Rectal smooth muscle tissue (tissue), 1 donor: ENCODE measurements at regions not wholly inside any gene's neighbourhood (a gene's known extent, or its start where the extent isn't known, plus 50 kb on each side); places are given as distances from the start of the nearest gene placed in this dataset.

ENCODE experiments used
- H3K27ac ChIP-seq: one replicate; pipeline ENCODE4 v1.7.0; 2013; ENCODE audit warnings: low read depth, low read length, inconsistent platforms
- H3K27me3 ChIP-seq: one replicate; pipeline ENCODE4 v1.7.0; 2013; ENCODE audit warnings: low read length; ENCODE audit not compliant: control insufficient read depth, insufficient read depth
- H3K36me3 ChIP-seq: one replicate; pipeline ENCODE4 v1.7.0; 2013; ENCODE audit warnings: low read length; ENCODE audit not compliant: control insufficient read depth, insufficient read depth
- H3K4me1 ChIP-seq: one replicate; pipeline ENCODE4 v1.7.0; 2013; ENCODE audit warnings: low read length; ENCODE audit not compliant: control insufficient read depth, insufficient read depth
- H3K4me3 ChIP-seq: one replicate; pipeline ENCODE4 v1.7.0; 2013; ENCODE audit warnings: low read length
- H3K9ac ChIP-seq: one replicate; pipeline ENCODE4 v1.7.0; 2013; ENCODE audit warnings: low read length

DNA sequence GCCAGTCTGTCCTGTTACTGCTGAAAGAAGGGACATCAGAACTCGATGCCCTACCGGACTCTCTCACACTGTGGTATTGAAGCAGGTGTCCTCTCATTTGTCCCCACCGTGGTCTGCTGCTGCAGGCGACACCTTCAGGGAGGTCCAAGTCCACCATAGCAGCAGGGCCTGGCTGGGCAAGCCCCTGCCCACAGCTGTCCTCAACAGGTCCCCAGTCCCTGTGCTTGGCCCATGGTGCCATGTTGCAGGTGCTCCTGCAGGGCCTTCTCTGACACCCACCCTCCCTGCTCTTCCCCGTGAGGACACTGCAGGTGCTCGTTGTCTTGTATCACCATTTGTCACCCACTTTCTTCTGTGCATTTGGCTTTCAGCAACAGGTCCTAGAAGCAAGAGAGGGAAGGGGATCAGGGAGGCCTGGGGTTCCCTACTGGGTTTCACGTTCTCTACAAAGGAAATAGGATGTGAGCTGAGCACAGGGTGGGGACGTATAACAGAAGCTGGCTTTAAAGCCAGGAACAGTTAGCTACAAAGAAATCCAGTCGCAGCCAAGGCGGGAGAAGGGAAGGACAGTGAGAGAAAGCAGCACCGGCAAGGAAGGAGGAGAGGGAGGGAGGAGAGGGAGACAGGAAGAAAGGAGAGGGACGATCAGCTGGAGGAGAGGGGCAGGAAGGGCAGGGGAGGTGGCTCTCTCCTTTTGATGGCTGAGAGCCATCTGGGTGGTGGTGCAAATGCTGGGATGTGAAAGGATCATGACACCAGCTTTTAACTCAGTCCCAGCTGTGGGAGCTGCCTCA, 117.7 kb upstream of the FRMD4A start:
- Histone ChIP-seq H3K4me1 (peaks cover 10% of the 10 kb centered on the region), H3K27ac (no peak overlapping the region), H3K4me3 (no peak overlapping the region), H3K27me3 (no peaks in the 10 kb centered on the region), H3K36me3 (no peaks in the 10 kb centered on the region), H3K9ac (no peak overlapping the region)

DNA sequence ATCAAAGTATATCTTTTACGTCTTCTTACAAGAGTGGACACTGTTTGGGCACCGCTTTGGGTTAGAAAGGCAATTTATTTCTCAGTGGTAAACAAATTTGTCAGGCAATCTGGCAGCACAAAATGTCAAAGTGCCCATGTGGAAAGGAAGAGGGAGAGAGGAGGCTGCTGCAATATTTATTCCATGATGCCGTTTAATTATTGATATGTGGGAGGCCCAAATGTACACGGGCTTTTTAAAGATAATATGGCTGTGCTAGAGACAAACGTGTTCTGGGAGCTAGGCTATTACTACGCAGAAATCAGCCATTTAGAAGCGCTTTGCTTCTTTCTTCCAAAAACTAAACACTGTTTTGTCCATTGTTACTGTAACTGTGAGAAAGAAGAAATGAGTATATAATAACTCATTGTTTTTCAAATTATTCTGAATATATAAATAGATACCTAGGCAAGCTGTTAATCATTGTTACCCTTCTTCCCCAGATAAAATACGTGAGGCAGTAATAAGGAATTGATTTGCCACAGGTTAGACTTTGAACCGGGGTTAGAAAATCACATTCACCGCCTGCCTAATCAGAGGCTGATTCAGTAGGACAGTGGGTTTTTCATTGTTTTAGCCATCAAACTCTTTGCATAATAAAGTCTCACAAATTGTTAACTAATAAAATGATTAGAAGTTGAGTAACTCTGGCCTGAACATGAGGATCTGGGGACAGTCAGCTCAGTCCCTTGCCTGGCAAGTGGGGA, 116.5 kb upstream of the FRMD4A start:
- H3K27me3 ChIP-seq: no peaks in the 10 kb centered on the region

DNA sequence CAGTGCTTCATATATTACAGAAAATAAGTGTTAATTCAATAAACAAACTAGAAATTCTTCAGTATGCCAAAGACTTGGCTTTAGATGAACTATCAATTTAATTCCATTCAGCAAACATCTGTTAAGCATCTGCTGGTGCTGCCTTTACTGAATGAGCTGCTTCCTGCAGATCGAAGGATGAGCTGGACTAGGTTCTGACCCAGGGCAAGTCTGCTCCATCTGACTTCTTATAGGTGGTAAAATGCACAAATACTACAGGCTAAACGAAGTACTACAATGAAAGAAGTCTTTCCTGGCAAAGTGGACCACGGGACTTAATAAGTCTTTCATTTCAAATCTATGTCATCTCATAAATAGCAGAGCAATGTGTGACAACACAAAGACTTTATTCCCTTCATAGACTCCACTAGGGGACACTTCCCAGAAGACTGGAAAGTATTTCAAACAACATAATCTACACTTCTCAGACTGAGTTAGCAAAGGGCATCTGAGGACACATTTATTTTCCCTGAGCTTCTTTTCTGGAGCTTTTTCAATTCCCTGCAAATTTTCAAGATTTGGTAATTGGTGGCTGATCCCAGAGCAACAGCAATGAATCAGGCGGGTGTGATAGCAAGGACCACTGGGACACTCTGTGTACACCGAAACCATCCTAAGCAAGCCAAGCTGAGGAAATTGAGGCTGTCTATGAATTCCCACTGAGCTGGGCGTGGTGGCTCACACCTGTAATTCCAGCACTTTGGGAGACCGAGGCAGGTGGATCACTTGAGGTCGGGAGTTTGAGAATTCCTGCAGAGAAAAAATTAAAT, 108.9 kb upstream of the FRMD4A start:
- Histone ChIP-seq H3K27ac (no peak overlapping the region), H3K36me3 (no peaks in the 10 kb centered on the region), H3K27me3 (no peaks in the 10 kb centered on the region), H3K9ac (no peak overlapping the region), H3K4me1 (no peaks in the 10 kb centered on the region), H3K4me3 (no peak overlapping the region)

More for the DNA sequence above, 116.5 kb upstream of the FRMD4A start:
- no peak overlapping the region for H3K9ac ChIP-seq
- H3K4me1 ChIP-seq: peaks cover 10% of the 10 kb centered on the region
- no peaks in the 10 kb centered on the region for H3K36me3 ChIP-seq
- H3K27ac ChIP-seq: no peak overlapping the region
- H3K4me3 ChIP-seq: no peak overlapping the region

DNA sequence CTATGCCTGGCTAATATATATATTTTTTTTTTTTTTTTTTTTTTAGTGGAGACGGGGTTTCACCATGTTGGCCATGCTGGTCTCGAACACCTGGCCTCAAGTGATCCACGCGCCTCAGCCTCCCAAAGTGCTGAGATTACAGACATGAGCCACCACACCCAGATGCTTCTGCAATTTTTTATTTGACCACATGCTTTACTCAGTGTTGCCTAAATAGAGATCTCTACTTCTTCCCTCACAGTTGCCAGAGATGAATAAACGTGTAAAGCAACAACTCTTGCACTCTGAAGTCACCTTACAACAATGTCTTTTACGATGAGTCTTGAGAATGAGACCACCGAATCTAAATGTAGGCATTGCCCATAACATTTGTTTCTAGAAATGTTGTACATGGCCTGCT, 107.9 kb upstream of the FRMD4A start:
- no peaks in the 10 kb centered on the region for H3K36me3 ChIP-seq
- no peaks in the 10 kb centered on the region for H3K4me1 ChIP-seq
- no peak overlapping the region for H3K4me3 ChIP-seq
- H3K27me3 ChIP-seq: no peaks in the 10 kb centered on the region
- H3K27ac ChIP-seq: no peak overlapping the region
- no peak overlapping the region for H3K9ac ChIP-seq

DNA sequence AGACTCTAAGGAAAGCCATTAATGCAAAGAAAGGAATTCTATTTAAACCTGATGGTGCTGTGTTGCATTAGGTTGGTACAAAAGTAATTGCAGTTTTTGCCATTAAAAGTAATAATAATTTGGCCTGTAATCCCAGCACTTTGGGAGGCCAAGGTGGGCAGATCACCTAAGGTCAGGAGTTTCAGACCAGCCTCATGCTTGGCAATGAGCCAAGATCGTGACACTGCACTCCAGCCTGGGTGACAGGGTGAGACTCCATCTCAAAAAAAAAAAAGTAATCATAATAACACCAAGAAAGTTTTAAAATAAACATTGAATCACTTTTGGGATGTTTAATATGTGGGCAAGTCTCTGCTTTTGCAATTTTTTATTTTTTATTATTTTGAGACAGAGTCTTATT, 107.3 kb upstream of the FRMD4A start:
- H3K27ac ChIP-seq: no peak overlapping the region
- H3K36me3 ChIP-seq: no peaks in the 10 kb centered on the region
- no peak overlapping the region for H3K9ac ChIP-seq
- H3K4me3 ChIP-seq: no peak overlapping the region
- H3K4me1 ChIP-seq: no peaks in the 10 kb centered on the region
- H3K27me3 ChIP-seq: no peaks in the 10 kb centered on the region

DNA sequence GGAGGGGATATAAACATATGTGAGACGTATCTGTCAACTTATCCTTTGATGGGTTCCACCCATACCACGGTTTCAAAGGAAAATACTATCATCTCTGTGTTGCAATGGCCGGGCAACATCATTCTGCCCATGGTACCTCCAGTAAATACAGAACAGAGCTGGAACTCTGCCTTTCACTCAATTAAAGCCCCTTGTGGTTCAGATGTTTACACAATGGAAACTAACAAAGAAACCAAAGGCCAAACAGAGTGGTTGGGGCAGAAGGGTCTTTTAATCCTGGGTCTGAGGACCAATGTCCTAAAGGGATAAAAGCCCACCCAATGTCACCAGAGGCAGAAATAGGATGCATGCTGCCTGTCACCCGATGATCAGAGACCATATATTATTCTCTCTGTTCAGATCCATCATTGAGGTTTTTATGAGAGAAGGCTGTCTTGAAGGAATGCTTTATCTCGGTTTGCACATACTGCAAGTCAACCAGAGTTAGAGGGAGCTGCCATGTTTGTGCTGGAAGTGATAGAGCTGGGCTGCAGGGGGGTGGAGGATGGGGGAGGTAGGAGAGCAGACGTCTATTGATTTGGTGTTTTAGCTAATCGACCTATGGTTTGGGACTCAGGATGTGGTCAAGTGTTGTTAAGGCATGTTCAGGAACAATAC, 105.4 kb upstream of the FRMD4A start:
- H3K27me3 ChIP-seq: no peaks in the 10 kb centered on the region
- H3K4me1 ChIP-seq: no peaks in the 10 kb centered on the region
- H3K27ac ChIP-seq: no peak overlapping the region
- no peaks in the 10 kb centered on the region for H3K36me3 ChIP-seq
- no peak overlapping the region for H3K9ac ChIP-seq
- no peak overlapping the region for H3K4me3 ChIP-seq

DNA sequence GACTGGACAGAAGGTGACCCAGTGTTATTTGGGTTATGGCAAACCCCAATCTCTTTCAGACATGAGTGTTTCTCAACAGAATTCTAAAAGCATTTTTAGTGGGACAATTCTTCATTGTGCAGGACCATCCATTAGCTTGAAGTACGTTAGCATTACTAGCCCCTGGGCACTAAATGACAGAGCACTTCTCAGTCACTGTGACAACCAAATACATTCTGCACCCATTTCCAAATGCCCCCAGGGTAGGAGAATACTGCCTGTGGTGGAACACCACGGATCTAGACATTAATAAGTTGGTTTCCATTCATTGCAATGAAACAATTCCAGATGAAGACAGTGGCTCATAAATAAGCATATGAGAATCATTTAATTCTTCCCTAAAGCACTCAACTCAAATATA, 102.4 kb upstream of the FRMD4A start:
- Histone ChIP-seq H3K27me3 (no peaks in the 10 kb centered on the region), H3K4me1 (no peaks in the 10 kb centered on the region), H3K4me3 (no peak overlapping the region), H3K27ac (no peak overlapping the region), H3K36me3 (no peaks in the 10 kb centered on the region), H3K9ac (no peak overlapping the region)

DNA sequence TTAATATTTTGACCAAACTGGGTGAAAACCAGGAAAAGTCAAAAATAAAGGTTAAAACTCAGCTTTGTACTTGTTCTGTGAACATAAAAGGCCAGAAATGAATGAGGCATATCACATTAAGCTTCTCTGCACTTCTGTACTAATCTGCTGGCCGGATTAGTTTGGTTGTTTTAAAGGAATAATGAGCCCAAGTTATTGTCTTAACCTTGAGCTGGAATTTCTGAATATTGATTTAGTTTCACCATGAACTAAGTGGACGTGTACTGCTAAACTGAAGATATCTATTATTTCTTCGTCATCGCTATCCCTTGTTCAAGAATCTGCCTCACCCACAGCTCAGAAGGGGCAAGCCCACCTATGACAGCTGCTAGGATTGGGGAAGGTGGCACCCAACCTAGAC, 101.1 kb upstream of the FRMD4A start:
- Histone ChIP-seq H3K27me3 (no peaks in the 10 kb centered on the region), H3K27ac (no peak overlapping the region)

DNA sequence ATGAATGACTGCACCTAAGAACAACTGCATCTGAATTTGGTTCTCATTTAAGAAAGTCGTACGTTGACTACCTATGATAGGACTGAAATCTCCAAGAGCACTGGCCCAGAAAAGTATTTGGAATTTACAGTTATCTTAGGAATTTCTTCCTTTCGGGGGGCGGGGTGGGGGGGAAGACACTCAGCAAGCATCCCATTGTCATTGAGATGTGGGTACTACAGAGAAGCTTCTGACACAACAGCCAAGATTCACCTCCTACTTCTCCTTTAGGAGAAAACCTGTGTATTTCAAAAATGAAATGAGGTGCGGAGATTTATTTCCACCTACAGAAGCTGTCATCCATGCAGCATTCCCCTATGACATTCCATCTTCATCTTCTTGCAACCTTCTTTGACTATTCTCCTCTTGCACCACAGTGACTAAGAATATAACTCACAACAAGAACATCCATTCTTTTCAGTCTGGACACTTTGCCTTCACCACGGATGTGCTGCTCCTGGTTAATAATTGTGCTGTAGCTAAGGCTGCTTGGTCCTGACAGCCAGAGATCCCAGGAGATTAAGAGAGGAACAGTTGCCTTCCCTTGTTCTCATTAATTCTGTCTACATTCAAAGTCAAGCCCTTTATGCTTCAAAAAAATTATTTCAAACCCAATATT, 98.4 kb upstream of the FRMD4A start:
- H3K4me3 ChIP-seq: no peak overlapping the region
- H3K36me3 ChIP-seq: no peaks in the 10 kb centered on the region
- H3K4me1 ChIP-seq: no peaks in the 10 kb centered on the region
- H3K27me3 ChIP-seq: no peaks in the 10 kb centered on the region
- H3K27ac ChIP-seq: no peak overlapping the region
- H3K9ac ChIP-seq: no peak overlapping the region

More for the DNA sequence above, 101.1 kb upstream of the FRMD4A start:
- H3K4me3 ChIP-seq: no peak overlapping the region
- no peaks in the 10 kb centered on the region for H3K4me1 ChIP-seq
- H3K36me3 ChIP-seq: no peaks in the 10 kb centered on the region
- no peak overlapping the region for H3K9ac ChIP-seq

DNA sequence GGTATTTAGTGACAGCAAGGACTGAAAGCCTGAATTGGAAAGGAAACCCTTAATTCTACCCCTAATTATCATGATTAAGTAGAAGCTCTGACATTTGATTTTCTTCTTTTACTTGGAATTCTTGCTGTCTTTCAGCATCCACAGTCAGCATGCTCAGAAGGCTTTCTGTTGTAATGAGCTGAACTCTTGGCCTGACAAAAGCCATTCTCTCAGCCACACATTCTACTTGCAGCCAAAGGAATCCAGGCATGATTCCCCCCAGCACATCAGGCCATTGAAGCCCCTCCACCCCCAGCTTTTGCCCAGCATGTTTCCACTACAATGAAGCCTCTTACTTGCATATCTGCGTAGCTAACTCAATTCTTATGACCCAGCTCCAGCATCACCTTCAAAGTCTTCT, 94.3 kb upstream of the FRMD4A start:
- no peak overlapping the region for H3K27ac ChIP-seq
- no peaks in the 10 kb centered on the region for H3K4me1 ChIP-seq
- H3K36me3 ChIP-seq: no peaks in the 10 kb centered on the region
- H3K4me3 ChIP-seq: no peak overlapping the region
- no peaks in the 10 kb centered on the region for H3K27me3 ChIP-seq
- no peak overlapping the region for H3K9ac ChIP-seq

DNA sequence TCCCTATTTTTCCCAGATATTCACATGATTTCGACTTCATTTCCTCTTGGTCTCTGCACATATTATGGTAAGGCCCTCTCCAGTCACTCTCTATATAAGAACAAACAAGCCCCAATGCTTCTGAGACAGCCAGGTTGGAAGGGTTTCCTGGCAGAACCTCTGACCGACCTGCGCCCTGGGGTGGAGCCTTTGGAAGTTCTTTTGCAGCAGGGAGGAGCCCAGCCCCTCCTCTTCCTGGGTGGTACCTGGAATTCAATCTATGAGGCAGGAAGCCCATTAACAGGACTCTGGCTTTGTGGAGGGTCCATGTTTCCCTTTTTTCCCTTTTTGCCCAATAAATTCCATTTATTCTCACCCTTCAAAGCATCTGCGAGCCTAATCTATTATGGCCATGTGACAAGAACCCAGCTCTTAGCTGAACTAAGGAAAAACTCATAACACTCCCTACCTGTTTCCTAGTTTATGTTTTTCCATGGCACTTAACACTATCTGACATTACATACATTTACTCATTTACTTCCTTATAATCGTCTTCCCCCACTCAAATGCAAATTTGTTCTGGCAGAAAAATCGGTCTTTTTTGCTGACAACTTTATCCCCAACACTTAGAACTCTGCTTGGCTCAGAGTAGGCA, 92.5 kb upstream of the FRMD4A start:
- Histone ChIP-seq H3K4me3 (no peak overlapping the region), H3K9ac (no peak overlapping the region), H3K4me1 (no peaks in the 10 kb centered on the region), H3K27ac (no peak overlapping the region), H3K36me3 (no peaks in the 10 kb centered on the region), H3K27me3 (no peaks in the 10 kb centered on the region)
